CD4-positive, alpha-beta T cell (primary cell): ENCODE measurements at regions not wholly inside any gene's neighbourhood (a gene's known extent, or its start where the extent isn't known, plus 50 kb on each side); places are given as distances from the start of the nearest gene placed in this dataset.
"Not testable (repeated sequence)": the region's sequence is repeated elsewhere in the genome, so short reads cannot be mapped to it uniquely, and the experiment has no call there.

Experiments used
- ATAC-seq: fragments of 200-7000 bp; cut with Tn5 transposase; one replicate; pipeline ENCODE4 v1.10.0; 2022; ENCODE audit warnings: mild to moderate bottlenecking; ENCODE audit not compliant: poor library complexity
- CTCF ChIA-PET: fragments of 350-600 bp; sonication (Branson Sonifier 250); formaldehyde crosslinking; loops from one replicate; lab custom pipeline; 2021; ENCODE audit warnings: antibody characterized with exemption, inconsistent platforms; lab: Charles Lee
- POLR2A ChIA-PET: fragments of 350-600 bp; sonication (Branson Sonifier 250); formaldehyde crosslinking; loops from one replicate; lab custom pipeline; 2021; ENCODE audit warnings: antibody characterized with exemption, inconsistent platforms; lab: Charles Lee
- DNase-seq, 14 experiments: peaks; one replicate each; pipeline ENCODE4 v3.0.0-alpha.2; 2013 to 2020; ENCODE audit warnings: mixed read lengths in 2 of 14
- H3K27ac ChIP-seq, 2 donors: one replicate each; pipeline versions ENCODE4 v1.5.1 to v1.7.0; 2013; ENCODE audit warnings: low read length in 2 of 2, low read depth in 1 of 2, mild to moderate bottlenecking in 1 of 2
- H3K27me3 ChIP-seq, 2 experiments: 1 replicate in 1 of 2; 2 replicates in 1 of 2; pipeline versions ENCODE4 v1.6.1 to v1.7.0; 2013; ENCODE audit warnings: low read length in 2 of 2, control low read depth in 1 of 2, mild to moderate bottlenecking in 1 of 2, moderate library complexity in 1 of 2; ENCODE audit not compliant: insufficient read depth in 2 of 2, control insufficient read depth in 1 of 2
- H3K36me3 ChIP-seq: one replicate; pipeline ENCODE4 v1.6.1; 2013; ENCODE audit warnings: low read length, control low read depth; ENCODE audit not compliant: insufficient read depth
- H3K4me1 ChIP-seq: one replicate; pipeline ENCODE4 v1.6.1; 2013; ENCODE audit warnings: low read length, control low read depth; ENCODE audit not compliant: insufficient read depth
- H3K4me3 ChIP-seq: one replicate; pipeline ENCODE4 v1.5.1; 2013; ENCODE audit warnings: mild to moderate bottlenecking, low read length, moderate library complexity
- H3K9me3 ChIP-seq, 2 experiments: 1 replicate in 1 of 2; 2 replicates in 1 of 2; pipeline versions ENCODE4 v1.6.1 to v1.7.0; 2013; ENCODE audit warnings: low read length in 2 of 2, mild to moderate bottlenecking in 2 of 2, control low read depth in 1 of 2, moderate library complexity in 1 of 2; ENCODE audit not compliant: control insufficient read depth in 1 of 2, insufficient read depth in 1 of 2
- H3K27ac Mint-ChIP-seq: one replicate; pipeline ENCODE4 v1.8.0; 2020; ENCODE audit warnings: mixed read lengths
- H3K27me3 Mint-ChIP-seq: one replicate; pipeline ENCODE4 v1.8.0; 2021; ENCODE audit warnings: mixed read lengths
- H3K36me3 Mint-ChIP-seq: one replicate; pipeline ENCODE4 v1.8.0; 2021; ENCODE audit warnings: low read depth, mixed read lengths
- H3K4me1 Mint-ChIP-seq: one replicate; pipeline ENCODE4 v1.8.0; 2021; ENCODE audit warnings: low read depth, mixed read lengths
- H3K4me3 Mint-ChIP-seq: one replicate; pipeline ENCODE4 v1.8.0; 2020; ENCODE audit warnings: mild to moderate bottlenecking, mixed read lengths
- H3K9me3 Mint-ChIP-seq: one replicate; pipeline ENCODE4 v1.8.0; 2020; ENCODE audit warnings: mixed read lengths
- intact Hi-C, 2 experiments: fragments of 100-400 bp; cut with DNase I in 1 of 2; cut with micrococcal nuclease in 1 of 2; formaldehyde crosslinking; loops; one replicate each; pipeline versions ENCODE4 v1.15.1 to v1.9.0; 2023 to 2025; cut with DNase I, micrococcal nuclease
- TF ChIP-seq, protein P1 (sequence below): fragments of 200-600 bp; IDR thresholded peaks from one replicate; pipeline ENCODE4 v1.8.0; 2022; ENCODE audit warnings: antibody characterized with exemption, mild to moderate bottlenecking

DNA sequence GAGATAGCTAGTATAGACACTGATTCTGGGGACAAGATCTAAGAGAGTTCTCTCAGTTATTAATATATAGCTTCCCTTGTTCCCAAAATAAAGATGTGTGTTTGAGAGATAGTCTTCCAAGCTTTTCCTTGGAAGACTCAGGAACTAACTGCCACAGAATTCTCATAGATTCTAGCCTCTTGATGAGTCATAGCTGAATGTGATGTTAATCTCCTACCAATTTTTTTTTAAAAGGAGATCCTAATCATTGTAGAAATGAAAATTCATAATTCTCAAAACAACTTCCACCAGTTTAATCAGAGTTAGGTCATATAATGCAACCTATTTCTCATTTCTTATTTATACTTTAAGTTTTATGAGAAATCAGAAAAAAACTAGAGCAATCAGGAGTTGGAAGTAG is 148.8 kb downstream of the JRKL start:
- Mint-ChIP-seq H3K36me3 (no peaks in the 10 kb centered on the region), H3K9me3 (peaks cover 4% of the 10 kb centered on the region), H3K27me3 (no peaks in the 10 kb centered on the region), H3K27ac (no peak overlapping the region), H3K4me1 (no peaks in the 10 kb centered on the region), H3K4me3 (no peak overlapping the region)
- Histone ChIP-seq H3K4me3 (no peak overlapping the region), H3K9me3 (no peaks in the 10 kb centered on the region), H3K4me1 (no peaks in the 10 kb centered on the region), H3K36me3 (no peaks in the 10 kb centered on the region), H3K27me3 (no peaks in the 10 kb centered on the region), H3K27ac (no peak overlapping the region)
- intact Hi-C loops: no loop called here
- no peak for DNase-seq
- ChIA-PET POLR2A (no interaction called here), CTCF (no interaction called here)
- ATAC-seq: no peak
- TF ChIP-seq, protein P1, sequence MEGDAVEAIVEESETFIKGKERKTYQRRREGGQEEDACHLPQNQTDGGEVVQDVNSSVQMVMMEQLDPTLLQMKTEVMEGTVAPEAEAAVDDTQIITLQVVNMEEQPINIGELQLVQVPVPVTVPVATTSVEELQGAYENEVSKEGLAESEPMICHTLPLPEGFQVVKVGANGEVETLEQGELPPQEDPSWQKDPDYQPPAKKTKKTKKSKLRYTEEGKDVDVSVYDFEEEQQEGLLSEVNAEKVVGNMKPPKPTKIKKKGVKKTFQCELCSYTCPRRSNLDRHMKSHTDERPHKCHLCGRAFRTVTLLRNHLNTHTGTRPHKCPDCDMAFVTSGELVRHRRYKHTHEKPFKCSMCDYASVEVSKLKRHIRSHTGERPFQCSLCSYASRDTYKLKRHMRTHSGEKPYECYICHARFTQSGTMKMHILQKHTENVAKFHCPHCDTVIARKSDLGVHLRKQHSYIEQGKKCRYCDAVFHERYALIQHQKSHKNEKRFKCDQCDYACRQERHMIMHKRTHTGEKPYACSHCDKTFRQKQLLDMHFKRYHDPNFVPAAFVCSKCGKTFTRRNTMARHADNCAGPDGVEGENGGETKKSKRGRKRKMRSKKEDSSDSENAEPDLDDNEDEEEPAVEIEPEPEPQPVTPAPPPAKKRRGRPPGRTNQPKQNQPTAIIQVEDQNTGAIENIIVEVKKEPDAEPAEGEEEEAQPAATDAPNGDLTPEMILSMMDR: no peak

DNA sequence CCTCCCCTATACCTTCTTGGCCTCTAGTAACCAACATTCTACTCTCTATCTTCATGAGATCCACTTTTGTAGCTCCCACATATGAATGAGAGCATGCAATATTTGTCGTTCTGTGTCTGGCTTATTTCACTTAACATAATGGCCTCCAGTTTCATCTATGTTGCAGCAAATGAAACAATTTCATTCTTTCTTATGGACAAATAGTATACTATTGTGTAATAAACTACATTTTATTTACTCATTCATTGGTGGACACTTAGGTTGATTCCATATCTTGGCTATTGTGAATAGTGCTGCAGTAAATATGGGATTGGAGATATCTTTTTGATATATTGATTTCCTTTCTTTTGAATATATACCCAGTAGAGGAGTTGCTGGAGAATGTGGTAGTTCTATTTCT is 151.1 kb downstream of the JRKL start:
- Mint-ChIP-seq H3K4me3 (no peak overlapping the region), H3K27me3 (no peaks in the 10 kb centered on the region), H3K4me1 (no peaks in the 10 kb centered on the region), H3K36me3 (no peaks in the 10 kb centered on the region), H3K27ac (no peak overlapping the region), H3K9me3 (no peaks in the 10 kb centered on the region)
- H3K36me3 ChIP-seq: no peaks in the 10 kb centered on the region
- CTCF ChIA-PET: no interaction called here
- no peak overlapping the region for H3K27ac ChIP-seq
- no peaks in the 10 kb centered on the region for H3K27me3 ChIP-seq
- intact Hi-C loops: no loop called here
- TF ChIP-seq, protein P1: no peak
- H3K9me3 ChIP-seq: peaks cover 0 to 6% of the 10 kb centered on the region in 2 experiments
- POLR2A ChIA-PET: no interaction called here
- H3K4me1 ChIP-seq: no peaks in the 10 kb centered on the region
- DNase-seq (no peak), ATAC-seq (no peak)
- H3K4me3 ChIP-seq: no peak overlapping the region

DNA sequence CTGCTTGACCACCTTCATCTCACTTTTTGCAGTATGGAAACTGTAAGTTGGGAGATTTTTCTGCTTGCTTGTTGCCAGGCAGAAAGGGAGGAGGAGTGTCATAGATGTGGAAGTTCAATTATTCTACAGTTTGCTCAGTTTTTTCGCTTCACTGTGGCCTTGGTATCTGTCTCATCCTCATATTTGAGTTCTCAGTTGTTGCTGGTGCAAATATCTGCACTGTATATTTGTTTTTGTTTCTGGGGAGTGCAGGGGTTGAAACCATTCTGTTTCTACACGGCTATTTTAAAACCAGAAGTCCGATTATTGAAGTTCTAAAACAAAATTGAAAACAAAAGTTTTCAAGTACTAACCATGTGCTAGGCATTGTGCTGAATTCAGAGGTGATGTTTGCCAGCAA is 153.4 kb downstream of the JRKL start:
- Mint-ChIP-seq H3K4me1 (no peaks in the 10 kb centered on the region), H3K27me3 (no peaks in the 10 kb centered on the region), H3K4me3 (no peak overlapping the region), H3K9me3 (no peaks in the 10 kb centered on the region), H3K27ac (no peak overlapping the region), H3K36me3 (no peaks in the 10 kb centered on the region)
- intact Hi-C loops: no loop called here
- no peak for DNase-seq
- TF ChIP-seq, protein P1: no peak
- Histone ChIP-seq H3K27me3 (no peaks in the 10 kb centered on the region), H3K27ac (no peak overlapping the region), H3K4me3 (no peak overlapping the region), H3K4me1 (no peaks in the 10 kb centered on the region), H3K36me3 (no peaks in the 10 kb centered on the region), H3K9me3 (peaks cover 0 to 6% of the 10 kb centered on the region in 2 experiments)
- ChIA-PET CTCF (no interaction called here), POLR2A (no interaction called here)
- ATAC-seq: no peak

DNA sequence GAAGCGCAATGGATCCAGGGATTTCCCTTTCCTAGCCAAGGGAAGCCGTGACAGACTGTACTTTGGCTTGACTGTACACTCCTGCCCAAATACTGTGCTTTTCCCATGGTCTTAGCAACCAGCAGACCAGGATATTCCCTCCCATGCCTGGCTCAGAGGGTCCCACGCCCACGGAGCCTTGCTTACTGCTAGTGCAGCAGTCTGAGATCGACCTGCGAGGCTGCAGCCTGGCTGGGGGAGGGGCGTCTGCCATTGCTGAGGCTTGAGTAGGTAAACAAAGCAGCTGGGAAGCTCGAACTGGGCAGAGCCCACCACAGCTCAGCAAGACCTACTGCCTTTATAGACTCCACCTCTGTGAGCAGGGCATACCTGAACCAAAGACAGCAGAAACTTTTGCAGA is 155.4 kb downstream of the JRKL start:
- H3K27me3 ChIP-seq, intact Hi-C loops, H3K4me1 Mint-ChIP-seq, CTCF ChIA-PET, H3K4me3 ChIP-seq, H3K9me3 Mint-ChIP-seq, H3K36me3 ChIP-seq, H3K27me3 Mint-ChIP-seq, H3K9me3 ChIP-seq, ATAC-seq, DNase-seq, H3K36me3 Mint-ChIP-seq, H3K27ac ChIP-seq, POLR2A ChIA-PET, H3K27ac Mint-ChIP-seq, H3K4me1 ChIP-seq, H3K4me3 Mint-ChIP-seq: not testable (repeated sequence)
